Bronchial epithelial cell (primary cell): ENCODE measurements at regions not wholly inside any gene's neighbourhood (a gene's known extent, or its start where the extent isn't known, plus 50 kb on each side); places are given as distances from the start of the nearest gene placed in this dataset.
"Not testable (repeated sequence)": the region's sequence is repeated elsewhere in the genome, so short reads cannot be mapped to it uniquely, and the experiment has no call there.

ENCODE experiments used
- DNase-seq: peaks from one replicate; pipeline ENCODE4 v3.0.0-alpha.2; 2010; ENCODE audit warnings: low read depth
- FAIRE-seq: peaks from 2 replicates; lab custom pipeline; 2011; peaks lifted over from hg19 to GRCh38; lab: Jason Lieb, UNC
- H3K27me3 ChIP-seq: 2 replicates; pipeline ENCODE4 v1.5.1; 2011; ENCODE audit warnings: low read length; ENCODE audit not compliant: control insufficient read depth, insufficient read depth
- H3K36me3 ChIP-seq: 2 replicates; pipeline ENCODE4 v1.5.1; 2011; ENCODE audit warnings: low read length; ENCODE audit not compliant: control insufficient read depth, insufficient read depth
- H3K4me3 ChIP-seq: 2 replicates; pipeline ENCODE4 v1.5.1; 2011; ENCODE audit warnings: mild to moderate bottlenecking, low read depth, low read length, control low read depth
- TF ChIP-seq, protein P1 (sequence below): IDR thresholded peaks from 2 replicates; pipeline ENCODE4 v1.5.1; 2011; ENCODE audit warnings: mild to moderate bottlenecking, moderate library complexity, low read length, control low read depth, inconsistent platforms; ENCODE audit not compliant: insufficient read depth, severe bottlenecking

DNA sequence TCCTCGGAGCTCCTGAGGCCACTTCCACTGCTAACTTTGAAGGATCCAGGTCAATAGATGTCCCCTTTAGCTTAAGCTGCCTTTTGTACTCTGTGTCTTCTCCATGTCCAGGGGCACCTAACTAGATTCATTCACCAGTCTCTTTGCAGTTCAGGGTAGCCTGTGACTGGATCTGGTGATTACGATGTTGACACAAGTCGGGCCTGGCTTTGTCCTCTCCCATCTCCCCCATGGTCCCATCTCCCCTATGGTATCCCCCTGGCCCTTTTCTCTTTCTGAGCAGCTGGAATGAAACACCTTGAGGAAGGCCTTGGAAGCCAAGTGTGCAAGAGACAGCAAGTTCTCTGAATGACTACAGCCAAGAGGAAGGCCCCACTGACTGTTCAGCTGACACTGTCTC, 417.9 kb upstream of the SMIM21 start:
- FAIRE-seq: no peak
- DNase-seq: no peak
- H3K4me3 ChIP-seq: no peak overlapping the region
- no peaks in the 10 kb centered on the region for H3K36me3 ChIP-seq
- TF ChIP-seq, protein P1, sequence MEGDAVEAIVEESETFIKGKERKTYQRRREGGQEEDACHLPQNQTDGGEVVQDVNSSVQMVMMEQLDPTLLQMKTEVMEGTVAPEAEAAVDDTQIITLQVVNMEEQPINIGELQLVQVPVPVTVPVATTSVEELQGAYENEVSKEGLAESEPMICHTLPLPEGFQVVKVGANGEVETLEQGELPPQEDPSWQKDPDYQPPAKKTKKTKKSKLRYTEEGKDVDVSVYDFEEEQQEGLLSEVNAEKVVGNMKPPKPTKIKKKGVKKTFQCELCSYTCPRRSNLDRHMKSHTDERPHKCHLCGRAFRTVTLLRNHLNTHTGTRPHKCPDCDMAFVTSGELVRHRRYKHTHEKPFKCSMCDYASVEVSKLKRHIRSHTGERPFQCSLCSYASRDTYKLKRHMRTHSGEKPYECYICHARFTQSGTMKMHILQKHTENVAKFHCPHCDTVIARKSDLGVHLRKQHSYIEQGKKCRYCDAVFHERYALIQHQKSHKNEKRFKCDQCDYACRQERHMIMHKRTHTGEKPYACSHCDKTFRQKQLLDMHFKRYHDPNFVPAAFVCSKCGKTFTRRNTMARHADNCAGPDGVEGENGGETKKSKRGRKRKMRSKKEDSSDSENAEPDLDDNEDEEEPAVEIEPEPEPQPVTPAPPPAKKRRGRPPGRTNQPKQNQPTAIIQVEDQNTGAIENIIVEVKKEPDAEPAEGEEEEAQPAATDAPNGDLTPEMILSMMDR: no peak
- no peaks in the 10 kb centered on the region for H3K27me3 ChIP-seq

DNA sequence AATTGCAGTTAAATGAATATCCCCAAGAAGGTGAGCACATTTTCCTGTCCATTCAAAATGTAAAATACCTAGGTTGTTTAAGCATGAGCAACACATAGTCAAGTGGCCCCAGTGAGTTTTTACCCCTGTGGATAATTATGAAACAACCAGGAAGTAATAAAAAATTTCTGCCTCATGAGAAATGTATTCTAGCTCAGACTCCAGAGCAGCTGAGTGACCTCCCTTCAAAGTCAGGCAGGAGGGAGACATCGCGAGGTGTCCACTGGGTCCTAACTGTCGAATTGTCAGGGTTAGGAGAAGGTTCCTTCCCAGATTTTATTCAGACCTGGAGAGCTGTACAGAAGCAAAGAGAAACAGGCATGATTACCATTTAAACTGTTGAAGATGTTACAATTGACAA, 416.6 kb upstream of the SMIM21 start:
- TF ChIP-seq, protein P1: no peak
- no peaks in the 10 kb centered on the region for H3K27me3 ChIP-seq
- no peaks in the 10 kb centered on the region for H3K36me3 ChIP-seq
- H3K4me3 ChIP-seq: no peak overlapping the region
- no peak for FAIRE-seq
- peak; percentile 4 for DNase-seq

DNA sequence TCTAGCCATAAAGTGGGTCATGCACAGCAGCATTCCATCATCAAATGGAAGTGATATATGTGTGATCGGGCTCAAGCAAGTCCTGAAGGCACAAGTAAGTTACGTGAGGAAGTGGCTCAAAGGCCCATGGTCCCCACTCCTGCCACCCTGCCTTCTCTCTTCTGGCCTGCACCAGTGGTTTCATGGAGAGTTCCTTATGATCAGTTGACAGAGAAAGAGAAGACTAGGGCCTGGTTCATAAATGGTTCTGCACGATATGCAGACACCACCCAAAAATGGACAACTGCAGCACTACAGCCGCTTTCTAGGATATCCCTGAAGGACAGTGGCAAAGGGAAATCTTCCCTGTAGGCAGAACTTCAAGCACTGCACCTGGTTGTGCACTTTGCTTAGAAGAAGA, 412.6 kb upstream of the SMIM21 start:
- no peak for DNase-seq
- TF ChIP-seq, protein P1: no peak
- no peak for FAIRE-seq
- Histone ChIP-seq H3K27me3 (no peaks in the 10 kb centered on the region), H3K4me3 (no peak overlapping the region), H3K36me3 (no peaks in the 10 kb centered on the region)

DNA sequence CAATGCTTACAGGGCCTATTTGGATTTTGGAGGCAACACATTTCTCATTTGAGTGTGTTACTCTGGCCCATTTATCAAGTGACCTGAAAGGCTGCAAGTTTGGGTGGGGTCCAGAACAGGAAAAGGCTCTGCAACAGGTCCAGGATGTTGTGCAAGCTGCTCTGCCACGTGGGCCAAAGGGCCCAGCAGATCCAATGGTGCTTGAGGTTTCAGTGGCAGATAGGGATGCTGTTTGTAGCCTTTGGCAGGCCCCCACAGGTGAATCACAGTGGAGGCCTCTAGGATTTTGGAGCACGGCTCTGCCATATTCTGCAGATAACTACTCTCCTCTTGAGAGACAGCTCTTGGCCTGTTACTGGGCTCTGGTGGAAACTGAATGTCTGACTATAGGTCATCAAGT, 412.2 kb upstream of the SMIM21 start:
- not testable (repeated sequence) for H3K27me3 ChIP-seq, FAIRE-seq, DNase-seq, H3K4me3 ChIP-seq, H3K36me3 ChIP-seq

DNA sequence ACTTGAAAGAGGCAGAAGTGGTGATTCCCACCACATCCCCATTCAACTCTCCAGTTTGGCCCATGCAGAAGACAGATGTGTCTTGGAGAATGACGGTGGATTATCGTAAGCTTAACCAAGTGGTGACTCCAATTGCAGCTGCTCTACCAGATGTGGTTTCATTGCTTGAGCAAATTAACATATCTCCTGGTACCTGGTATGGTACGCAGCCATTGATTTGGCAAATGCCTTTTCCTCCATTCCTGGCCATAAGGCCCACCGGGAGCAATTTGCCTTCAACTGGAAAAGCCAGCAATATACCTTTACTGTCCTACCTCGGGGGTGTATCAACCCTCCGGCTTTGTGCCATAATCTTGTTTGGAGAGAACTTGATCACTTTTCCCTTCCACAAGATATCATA, 411.5 kb upstream of the SMIM21 start:
- H3K4me3 ChIP-seq: no peak overlapping the region
- H3K27me3 ChIP-seq: no peaks in the 10 kb centered on the region
- H3K36me3 ChIP-seq: no peaks in the 10 kb centered on the region
- TF ChIP-seq, protein P1: no peak
- peak; percentile 18 for FAIRE-seq
- no peak for DNase-seq

DNA sequence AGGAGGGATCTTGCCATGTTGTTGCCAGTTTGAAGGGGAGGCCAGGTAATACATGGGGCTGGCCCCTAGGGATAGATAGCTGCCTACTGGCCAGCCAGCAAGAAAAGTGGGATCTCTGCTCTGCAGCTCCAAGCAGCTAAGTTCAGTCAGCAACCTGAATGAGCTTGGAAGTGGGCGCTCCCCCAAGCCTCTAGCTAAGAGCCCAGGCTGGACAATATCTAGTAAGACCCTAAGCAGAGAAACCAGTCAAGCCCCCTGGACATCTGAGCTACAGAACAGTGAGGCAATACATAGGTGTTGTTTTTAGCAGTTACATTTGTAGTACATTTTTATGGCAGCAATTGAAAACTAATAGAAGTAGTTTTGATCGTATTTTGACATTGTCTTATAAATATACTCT, 409.8 kb upstream of the SMIM21 start:
- Histone ChIP-seq H3K4me3 (no peak overlapping the region), H3K36me3 (no peaks in the 10 kb centered on the region), H3K27me3 (no peaks in the 10 kb centered on the region)
- TF ChIP-seq, protein P1: no peak
- FAIRE-seq (no peak), DNase-seq (no peak)
